ENCODE measurements at regions not wholly inside any gene's neighbourhood (a gene's known extent, or its start where the extent isn't known, plus 50 kb on each side); places are given as distances from the start of the nearest gene placed in this dataset.

DNA sequence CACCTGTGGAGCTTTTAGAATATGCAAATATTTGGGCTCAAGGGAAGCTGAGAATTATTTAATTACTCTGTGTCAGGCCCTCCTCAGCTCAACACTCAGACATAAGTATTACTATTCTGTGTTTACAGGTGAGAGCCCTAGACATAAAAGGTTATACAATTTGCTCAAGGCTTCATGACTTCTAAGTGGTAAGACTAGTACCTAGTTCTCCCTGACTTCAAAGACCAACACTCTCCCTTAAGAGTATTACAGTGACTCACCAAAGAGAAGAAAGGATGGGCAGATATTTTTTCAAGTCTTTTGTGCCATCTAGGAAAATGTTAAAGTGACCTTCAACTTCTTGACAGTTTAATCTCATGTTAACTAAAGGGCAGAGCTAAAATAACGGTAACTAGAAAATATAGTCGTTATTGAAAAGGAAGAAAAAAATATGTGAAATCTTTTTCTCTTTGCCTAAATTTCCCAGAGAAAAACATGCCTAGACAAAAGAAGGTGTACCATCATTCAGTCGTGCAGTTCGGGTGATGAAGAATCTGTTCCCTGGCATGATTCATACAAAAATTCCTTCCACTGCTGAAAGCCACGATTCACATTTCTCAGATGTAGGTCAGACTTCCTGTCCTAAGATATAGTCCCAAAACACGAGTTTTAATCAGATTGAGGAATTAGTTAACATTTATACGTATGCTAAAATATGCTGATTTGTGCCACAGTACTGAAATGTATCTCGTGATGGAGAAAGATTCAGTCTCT lies 849.1 kb upstream of the API5 start:
- Mint-ChIP-seq H3K9me3 (ENCODE audit: unreplicated experiment) (no peaks in the 10 kb centered on the region), H3K27me3 (ENCODE audit: low read depth, unreplicated experiment) (no peaks in the 10 kb centered on the region), H3K4me3 (ENCODE audit: unreplicated experiment) (no peak overlapping the region), H3K27ac (ENCODE audit: unreplicated experiment) (peak overlapping the region; percentile 82), H3K4me1 (ENCODE audit: low read depth, unreplicated experiment) (peaks cover 16% of the 10 kb centered on the region), H3K36me3 (ENCODE audit: low read depth, unreplicated experiment) (no peaks in the 10 kb centered on the region)
- Histone ChIP-seq H4K20me1 (ENCODE audit: insufficient read depth, low read length) (no peaks in the 10 kb centered on the region), H3K27ac (ENCODE audit: low read depth, low read length) (peak overlapping the region; percentile 79), H3K4me1 (ENCODE audit: insufficient read depth, low read length) (peaks cover 7% of the 10 kb centered on the region), H2AFZ (ENCODE audit: low read depth, low read length) (no peak overlapping the region), H3K9ac (ENCODE audit: low read length) (peak overlapping the region; percentile 36), H3K79me2 (ENCODE audit: insufficient read depth, low read length) (no peaks in the 10 kb centered on the region), H3K4me2 (ENCODE audit: low read length) (peak overlapping the region; percentile 56), H3K36me3 (ENCODE audit: insufficient read depth, low read length) (no peaks in the 10 kb centered on the region), H3K27me3 (ENCODE audit: insufficient read depth, low read length) (no peaks in the 10 kb centered on the region), H3K9me3 (ENCODE audit: insufficient read depth, low read depth, low read length) (no peaks in the 10 kb centered on the region), H3K4me3 (ENCODE audit: insufficient read depth, low read depth, low read length) (no peak overlapping the region)
- peak; percentile 82 for FAIRE-seq
- TF ChIP-seq EZH2 (IDR thresholded peaks at IDR 0.05; ENCODE audit: insufficient read depth, low read length): no peak
- TF ChIP-seq, protein P1, sequence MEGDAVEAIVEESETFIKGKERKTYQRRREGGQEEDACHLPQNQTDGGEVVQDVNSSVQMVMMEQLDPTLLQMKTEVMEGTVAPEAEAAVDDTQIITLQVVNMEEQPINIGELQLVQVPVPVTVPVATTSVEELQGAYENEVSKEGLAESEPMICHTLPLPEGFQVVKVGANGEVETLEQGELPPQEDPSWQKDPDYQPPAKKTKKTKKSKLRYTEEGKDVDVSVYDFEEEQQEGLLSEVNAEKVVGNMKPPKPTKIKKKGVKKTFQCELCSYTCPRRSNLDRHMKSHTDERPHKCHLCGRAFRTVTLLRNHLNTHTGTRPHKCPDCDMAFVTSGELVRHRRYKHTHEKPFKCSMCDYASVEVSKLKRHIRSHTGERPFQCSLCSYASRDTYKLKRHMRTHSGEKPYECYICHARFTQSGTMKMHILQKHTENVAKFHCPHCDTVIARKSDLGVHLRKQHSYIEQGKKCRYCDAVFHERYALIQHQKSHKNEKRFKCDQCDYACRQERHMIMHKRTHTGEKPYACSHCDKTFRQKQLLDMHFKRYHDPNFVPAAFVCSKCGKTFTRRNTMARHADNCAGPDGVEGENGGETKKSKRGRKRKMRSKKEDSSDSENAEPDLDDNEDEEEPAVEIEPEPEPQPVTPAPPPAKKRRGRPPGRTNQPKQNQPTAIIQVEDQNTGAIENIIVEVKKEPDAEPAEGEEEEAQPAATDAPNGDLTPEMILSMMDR (IDR thresholded peaks at IDR 0.05; ENCODE audit: insufficient read depth, low read depth, low read length): no peak
- peak; percentile 90 for DNase-seq (ENCODE audit: low read depth)

DNA sequence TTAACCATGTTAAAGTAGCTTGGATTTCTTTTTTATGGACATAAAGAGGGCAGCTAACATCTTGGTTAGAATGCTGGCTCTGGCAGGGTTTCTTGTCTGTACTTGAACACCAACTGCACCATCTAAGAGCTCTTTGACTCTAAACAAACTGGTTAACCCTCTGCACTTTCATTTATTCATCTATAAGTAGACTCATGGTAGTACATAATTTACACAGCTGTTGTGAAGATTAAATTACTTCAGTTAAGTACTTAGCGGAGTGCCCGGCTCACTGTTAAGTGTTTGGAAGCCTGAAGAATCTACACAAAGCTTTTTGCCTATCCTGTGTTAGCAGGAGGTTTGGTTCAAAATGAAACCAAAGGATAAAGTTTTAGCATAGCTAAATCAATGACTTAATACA lies 846.2 kb upstream of the API5 start:
- H3K9me3 ChIP-seq (ENCODE audit: insufficient read depth, low read depth, low read length): no peaks in the 10 kb centered on the region
- no peak overlapping the region for H3K4me3 ChIP-seq (ENCODE audit: insufficient read depth, low read depth, low read length)
- Mint-ChIP-seq H3K9me3 (ENCODE audit: unreplicated experiment) (no peaks in the 10 kb centered on the region), H3K36me3 (ENCODE audit: low read depth, unreplicated experiment) (no peaks in the 10 kb centered on the region), H3K4me3 (ENCODE audit: unreplicated experiment) (no peak overlapping the region), H3K27me3 (ENCODE audit: low read depth, unreplicated experiment) (no peaks in the 10 kb centered on the region), H3K4me1 (ENCODE audit: low read depth, unreplicated experiment) (peaks cover 16% of the 10 kb centered on the region), H3K27ac (ENCODE audit: unreplicated experiment) (no peak overlapping the region)
- no peak overlapping the region for H2AFZ ChIP-seq (ENCODE audit: low read depth, low read length)
- H3K4me2 ChIP-seq (ENCODE audit: low read length): no peak overlapping the region
- H3K4me1 ChIP-seq (ENCODE audit: insufficient read depth, low read length): peaks cover 7% of the 10 kb centered on the region
- H3K79me2 ChIP-seq (ENCODE audit: insufficient read depth, low read length): no peaks in the 10 kb centered on the region
- H3K27ac ChIP-seq (ENCODE audit: low read depth, low read length): no peak overlapping the region
- no peaks in the 10 kb centered on the region for H4K20me1 ChIP-seq (ENCODE audit: insufficient read depth, low read length)
- FAIRE-seq: no peak
- no peak overlapping the region for H3K9ac ChIP-seq (ENCODE audit: low read length)
- no peak for DNase-seq (ENCODE audit: low read depth)
- TF ChIP-seq EZH2 (IDR thresholded peaks at IDR 0.05; ENCODE audit: insufficient read depth, low read length): no peak
- TF ChIP-seq, protein P1 (IDR thresholded peaks at IDR 0.05; ENCODE audit: insufficient read depth, low read depth, low read length): no peak
- H3K36me3 ChIP-seq (ENCODE audit: insufficient read depth, low read length): no peaks in the 10 kb centered on the region
- no peaks in the 10 kb centered on the region for H3K27me3 ChIP-seq (ENCODE audit: insufficient read depth, low read length)

DNA sequence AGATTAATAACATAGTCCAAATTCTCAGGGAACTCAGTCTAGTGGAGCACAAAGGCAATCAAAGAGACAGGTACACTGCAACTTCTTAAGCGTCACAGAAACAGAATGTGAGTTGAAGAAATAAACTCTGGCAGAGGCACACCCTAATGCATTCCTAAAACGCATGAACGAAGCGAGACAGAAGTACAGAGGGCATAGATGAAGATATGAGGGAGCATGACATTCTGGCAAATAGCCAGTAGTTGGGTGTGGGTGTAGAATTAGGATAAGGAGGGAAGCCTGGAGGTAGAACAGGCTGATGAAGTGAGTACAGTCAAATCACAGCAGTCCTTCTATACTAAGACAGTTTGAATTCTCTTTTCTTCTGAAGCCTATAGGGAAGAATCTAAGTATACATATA lies 838.7 kb upstream of the API5 start:
- H2AFZ ChIP-seq (ENCODE audit: low read depth, low read length): no peak overlapping the region
- H3K36me3 ChIP-seq (ENCODE audit: insufficient read depth, low read length): no peaks in the 10 kb centered on the region
- DNase-seq (ENCODE audit: low read depth) (no peak), FAIRE-seq (peak; percentile 47)
- H3K79me2 ChIP-seq (ENCODE audit: insufficient read depth, low read length): no peaks in the 10 kb centered on the region
- no peak overlapping the region for H3K4me2 ChIP-seq (ENCODE audit: low read length)
- H3K4me3 ChIP-seq (ENCODE audit: insufficient read depth, low read depth, low read length): no peak overlapping the region
- no peaks in the 10 kb centered on the region for H3K9me3 ChIP-seq (ENCODE audit: insufficient read depth, low read depth, low read length)
- Mint-ChIP-seq H3K4me3 (ENCODE audit: unreplicated experiment) (no peak overlapping the region), H3K9me3 (ENCODE audit: unreplicated experiment) (no peaks in the 10 kb centered on the region), H3K36me3 (ENCODE audit: low read depth, unreplicated experiment) (peaks cover 2% of the 10 kb centered on the region), H3K27ac (ENCODE audit: unreplicated experiment) (no peak overlapping the region), H3K4me1 (ENCODE audit: low read depth, unreplicated experiment) (no peaks in the 10 kb centered on the region), H3K27me3 (ENCODE audit: low read depth, unreplicated experiment) (no peaks in the 10 kb centered on the region)
- no peaks in the 10 kb centered on the region for H3K27me3 ChIP-seq (ENCODE audit: insufficient read depth, low read length)
- no peak overlapping the region for H3K9ac ChIP-seq (ENCODE audit: low read length)
- H3K4me1 ChIP-seq (ENCODE audit: insufficient read depth, low read length): no peaks in the 10 kb centered on the region
- no peaks in the 10 kb centered on the region for H4K20me1 ChIP-seq (ENCODE audit: insufficient read depth, low read length)
- TF ChIP-seq, protein P1 (IDR thresholded peaks at IDR 0.05; ENCODE audit: insufficient read depth, low read depth, low read length): no peak
- TF ChIP-seq EZH2 (IDR thresholded peaks at IDR 0.05; ENCODE audit: insufficient read depth, low read length): no peak
- H3K27ac ChIP-seq (ENCODE audit: low read depth, low read length): no peak overlapping the region
